ENCODE measurements at regions not wholly inside any gene's neighbourhood (a gene's known extent, or its start where the extent isn't known, plus 50 kb on each side); places are given as distances from the start of the nearest gene placed in this dataset.

DNA sequence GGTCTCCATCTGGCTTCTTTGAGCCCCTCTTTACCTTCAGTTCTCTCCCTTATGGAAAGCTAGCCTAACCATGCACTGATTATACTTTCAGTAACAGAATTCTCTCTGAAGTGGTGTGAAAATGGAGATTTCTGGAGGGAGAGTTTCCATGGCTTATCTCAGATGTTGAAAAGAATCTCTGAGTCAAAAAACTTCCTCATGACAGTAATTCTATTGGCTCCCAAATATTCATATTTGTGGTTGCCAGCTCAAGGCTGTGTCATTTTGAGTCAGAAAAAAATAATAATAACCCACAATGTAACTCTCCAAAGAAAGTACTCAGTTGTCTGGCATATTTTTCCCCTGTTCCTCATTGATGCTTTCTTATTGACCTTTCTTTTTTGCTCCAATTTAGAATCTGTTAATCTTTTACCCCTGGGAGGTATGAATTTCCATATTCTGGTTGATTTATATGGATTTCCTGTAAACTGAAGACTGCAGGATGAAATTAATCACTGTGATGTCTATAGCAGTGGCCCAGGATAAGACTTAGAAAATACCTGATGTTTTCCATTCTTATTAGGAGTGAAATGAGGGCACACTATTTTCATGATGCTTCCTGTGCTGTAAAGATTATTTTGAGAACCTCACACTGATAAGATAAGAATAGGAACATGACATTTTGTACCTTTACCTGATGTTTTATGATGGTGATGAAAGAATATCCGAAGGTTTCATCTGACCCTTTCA is 149.5 kb upstream of the EPHA3 start (continued):
- TF ChIP-seq, protein P1, sequence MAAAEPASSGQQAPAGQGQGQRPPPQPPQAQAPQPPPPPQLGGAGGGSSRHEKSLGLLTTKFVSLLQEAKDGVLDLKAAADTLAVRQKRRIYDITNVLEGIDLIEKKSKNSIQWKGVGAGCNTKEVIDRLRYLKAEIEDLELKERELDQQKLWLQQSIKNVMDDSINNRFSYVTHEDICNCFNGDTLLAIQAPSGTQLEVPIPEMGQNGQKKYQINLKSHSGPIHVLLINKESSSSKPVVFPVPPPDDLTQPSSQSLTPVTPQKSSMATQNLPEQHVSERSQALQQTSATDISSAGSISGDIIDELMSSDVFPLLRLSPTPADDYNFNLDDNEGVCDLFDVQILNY (CRISPR knock-in tag; IDR thresholded peaks at IDR 0.05), result no peak
- TF ChIP-seq, protein P2, sequence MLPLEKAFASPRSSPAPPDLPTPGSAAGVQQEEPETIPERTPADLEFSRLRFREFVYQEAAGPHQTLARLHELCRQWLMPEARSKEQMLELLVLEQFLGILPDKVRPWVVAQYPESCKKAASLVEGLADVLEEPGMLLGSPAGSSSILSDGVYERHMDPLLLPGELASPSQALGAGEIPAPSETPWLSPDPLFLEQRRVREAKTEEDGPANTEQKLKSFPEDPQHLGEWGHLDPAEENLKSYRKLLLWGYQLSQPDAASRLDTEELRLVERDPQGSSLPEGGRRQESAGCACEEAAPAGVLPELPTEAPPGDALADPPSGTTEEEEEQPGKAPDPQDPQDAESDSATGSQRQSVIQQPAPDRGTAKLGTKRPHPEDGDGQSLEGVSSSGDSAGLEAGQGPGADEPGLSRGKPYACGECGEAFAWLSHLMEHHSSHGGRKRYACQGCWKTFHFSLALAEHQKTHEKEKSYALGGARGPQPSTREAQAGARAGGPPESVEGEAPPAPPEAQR (CRISPR knock-in tag; IDR thresholded peaks at IDR 0.05), result no peak
- TF ChIP-seq ZNF396 (CRISPR knock-in tag; IDR thresholded peaks at IDR 0.05; ENCODE audit: borderline replicate concordance), result no peak
- TF ChIP-seq SMAD4 (CRISPR knock-in tag; IDR thresholded peaks at IDR 0.05), result no peak
- no peak for TF ChIP-seq CREB1 (CRISPR knock-in tag; IDR thresholded peaks at IDR 0.05)

DNA sequence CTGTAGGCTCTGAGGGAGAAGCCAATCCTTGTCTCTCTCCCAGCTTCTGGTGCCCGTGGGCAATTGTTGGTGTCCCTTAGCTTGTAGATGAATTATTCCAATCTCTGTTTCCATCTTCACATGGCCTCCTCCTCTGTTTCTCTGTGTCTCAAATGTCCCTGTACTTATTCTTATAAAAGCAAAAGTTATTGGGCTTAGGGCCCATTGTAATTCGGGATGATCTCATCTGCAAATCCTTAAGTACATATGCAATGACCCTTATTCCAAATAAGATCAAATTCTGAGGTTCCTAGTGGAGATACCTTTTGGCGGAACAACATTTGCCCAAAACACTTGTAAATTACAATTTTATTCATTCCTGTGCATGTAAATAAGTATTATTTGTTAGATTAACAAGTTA is 147.4 kb upstream of the EPHA3 start:
- TF ChIP-seq ZNF423 (CRISPR knock-in tag; IDR thresholded peaks at IDR 0.05) (no peak), EMX1 (CRISPR knock-in tag; IDR thresholded peaks at IDR 0.05) (no peak), NR1H2 (CRISPR knock-in tag; IDR thresholded peaks at IDR 0.05) (no peak), IRF2 (CRISPR knock-in tag; IDR thresholded peaks at IDR 0.05; ENCODE audit: borderline replicate concordance, low read depth) (no peak)
- TF ChIP-seq, protein P3, sequence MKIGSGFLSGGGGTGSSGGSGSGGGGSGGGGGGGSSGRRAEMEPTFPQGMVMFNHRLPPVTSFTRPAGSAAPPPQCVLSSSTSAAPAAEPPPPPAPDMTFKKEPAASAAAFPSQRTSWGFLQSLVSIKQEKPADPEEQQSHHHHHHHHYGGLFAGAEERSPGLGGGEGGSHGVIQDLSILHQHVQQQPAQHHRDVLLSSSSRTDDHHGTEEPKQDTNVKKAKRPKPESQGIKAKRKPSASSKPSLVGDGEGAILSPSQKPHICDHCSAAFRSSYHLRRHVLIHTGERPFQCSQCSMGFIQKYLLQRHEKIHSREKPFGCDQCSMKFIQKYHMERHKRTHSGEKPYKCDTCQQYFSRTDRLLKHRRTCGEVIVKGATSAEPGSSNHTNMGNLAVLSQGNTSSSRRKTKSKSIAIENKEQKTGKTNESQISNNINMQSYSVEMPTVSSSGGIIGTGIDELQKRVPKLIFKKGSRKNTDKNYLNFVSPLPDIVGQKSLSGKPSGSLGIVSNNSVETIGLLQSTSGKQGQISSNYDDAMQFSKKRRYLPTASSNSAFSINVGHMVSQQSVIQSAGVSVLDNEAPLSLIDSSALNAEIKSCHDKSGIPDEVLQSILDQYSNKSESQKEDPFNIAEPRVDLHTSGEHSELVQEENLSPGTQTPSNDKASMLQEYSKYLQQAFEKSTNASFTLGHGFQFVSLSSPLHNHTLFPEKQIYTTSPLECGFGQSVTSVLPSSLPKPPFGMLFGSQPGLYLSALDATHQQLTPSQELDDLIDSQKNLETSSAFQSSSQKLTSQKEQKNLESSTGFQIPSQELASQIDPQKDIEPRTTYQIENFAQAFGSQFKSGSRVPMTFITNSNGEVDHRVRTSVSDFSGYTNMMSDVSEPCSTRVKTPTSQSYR (CRISPR knock-in tag; IDR thresholded peaks at IDR 0.05), result no peak
- TF ChIP-seq, protein P4, sequence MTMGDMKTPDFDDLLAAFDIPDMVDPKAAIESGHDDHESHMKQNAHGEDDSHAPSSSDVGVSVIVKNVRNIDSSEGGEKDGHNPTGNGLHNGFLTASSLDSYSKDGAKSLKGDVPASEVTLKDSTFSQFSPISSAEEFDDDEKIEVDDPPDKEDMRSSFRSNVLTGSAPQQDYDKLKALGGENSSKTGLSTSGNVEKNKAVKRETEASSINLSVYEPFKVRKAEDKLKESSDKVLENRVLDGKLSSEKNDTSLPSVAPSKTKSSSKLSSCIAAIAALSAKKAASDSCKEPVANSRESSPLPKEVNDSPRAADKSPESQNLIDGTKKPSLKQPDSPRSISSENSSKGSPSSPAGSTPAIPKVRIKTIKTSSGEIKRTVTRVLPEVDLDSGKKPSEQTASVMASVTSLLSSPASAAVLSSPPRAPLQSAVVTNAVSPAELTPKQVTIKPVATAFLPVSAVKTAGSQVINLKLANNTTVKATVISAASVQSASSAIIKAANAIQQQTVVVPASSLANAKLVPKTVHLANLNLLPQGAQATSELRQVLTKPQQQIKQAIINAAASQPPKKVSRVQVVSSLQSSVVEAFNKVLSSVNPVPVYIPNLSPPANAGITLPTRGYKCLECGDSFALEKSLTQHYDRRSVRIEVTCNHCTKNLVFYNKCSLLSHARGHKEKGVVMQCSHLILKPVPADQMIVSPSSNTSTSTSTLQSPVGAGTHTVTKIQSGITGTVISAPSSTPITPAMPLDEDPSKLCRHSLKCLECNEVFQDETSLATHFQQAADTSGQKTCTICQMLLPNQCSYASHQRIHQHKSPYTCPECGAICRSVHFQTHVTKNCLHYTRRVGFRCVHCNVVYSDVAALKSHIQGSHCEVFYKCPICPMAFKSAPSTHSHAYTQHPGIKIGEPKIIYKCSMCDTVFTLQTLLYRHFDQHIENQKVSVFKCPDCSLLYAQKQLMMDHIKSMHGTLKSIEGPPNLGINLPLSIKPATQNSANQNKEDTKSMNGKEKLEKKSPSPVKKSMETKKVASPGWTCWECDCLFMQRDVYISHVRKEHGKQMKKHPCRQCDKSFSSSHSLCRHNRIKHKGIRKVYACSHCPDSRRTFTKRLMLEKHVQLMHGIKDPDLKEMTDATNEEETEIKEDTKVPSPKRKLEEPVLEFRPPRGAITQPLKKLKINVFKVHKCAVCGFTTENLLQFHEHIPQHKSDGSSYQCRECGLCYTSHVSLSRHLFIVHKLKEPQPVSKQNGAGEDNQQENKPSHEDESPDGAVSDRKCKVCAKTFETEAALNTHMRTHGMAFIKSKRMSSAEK (CRISPR knock-in tag; IDR thresholded peaks at IDR 0.05; ENCODE audit: borderline replicate concordance), result no peak
- TF ChIP-seq, protein P2 (CRISPR knock-in tag; IDR thresholded peaks at IDR 0.05), result no peak
- TF ChIP-seq, protein P5, sequence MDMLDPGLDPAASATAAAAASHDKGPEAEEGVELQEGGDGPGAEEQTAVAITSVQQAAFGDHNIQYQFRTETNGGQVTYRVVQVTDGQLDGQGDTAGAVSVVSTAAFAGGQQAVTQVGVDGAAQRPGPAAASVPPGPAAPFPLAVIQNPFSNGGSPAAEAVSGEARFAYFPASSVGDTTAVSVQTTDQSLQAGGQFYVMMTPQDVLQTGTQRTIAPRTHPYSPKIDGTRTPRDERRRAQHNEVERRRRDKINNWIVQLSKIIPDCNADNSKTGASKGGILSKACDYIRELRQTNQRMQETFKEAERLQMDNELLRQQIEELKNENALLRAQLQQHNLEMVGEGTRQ (CRISPR knock-in tag; IDR thresholded peaks at IDR 0.05), result no peak
- Mint-ChIP-seq H3K4me1 (peaks cover 4% of the 10 kb centered on the region), H3K27ac (no peak overlapping the region), H3K4me3 (no peak overlapping the region), H3K27me3 (ENCODE audit: low read depth) (no peaks in the 10 kb centered on the region), H3K36me3 (no peaks in the 10 kb centered on the region), H3K9me3 (no peaks in the 10 kb centered on the region)
- CTCF ChIA-PET, result no interaction called here
- POLR2A ChIA-PET, result no interaction called here
- DNase-seq (ENCODE audit: low spot score), result no peak
- no peak for ATAC-seq

Measured in WTC11 (cell line).